ENCODE measurements at regions not wholly inside any gene's neighbourhood (a gene's known extent, or its start where the extent isn't known, plus 50 kb on each side); places are given as distances from the start of the nearest gene placed in this dataset.

- Mint-ChIP-seq H3K4me3 (no peak overlapping the region), H3K36me3 (ENCODE audit: low read depth) (no peaks in the 10 kb centered on the region), H3K27ac (no peak overlapping the region), H3K9me3 (no peaks in the 10 kb centered on the region), H3K27me3 (ENCODE audit: insufficient read depth) (peaks cover 14% of the 10 kb centered on the region), H3K4me1 (peaks cover 8% of the 10 kb centered on the region)
- H3K36me3 ChIP-seq (ENCODE audit: control insufficient read depth, insufficient read depth, low read length) = no peaks in the 10 kb centered on the region
- H3K4me1 ChIP-seq (ENCODE audit: control insufficient read depth, insufficient read depth, low read length) = peaks cover 4% of the 10 kb centered on the region
- DNase-seq = no peak
- no peaks in the 10 kb centered on the region for H3K27me3 ChIP-seq (ENCODE audit: control insufficient read depth, insufficient read depth, low read length, poor library complexity, severe bottlenecking)
- no peak overlapping the region for H3K27ac ChIP-seq (ENCODE audit: low read depth, low read length)
- no peaks in the 10 kb centered on the region for H3K9me3 ChIP-seq (ENCODE audit: control insufficient read depth, low read length)
- H3K9ac ChIP-seq (ENCODE audit: extremely low read depth, low read length, poor library complexity, severe bottlenecking) = no peak overlapping the region
- TF ChIP-seq CTCF (conservative IDR thresholded peaks at IDR 0.05) = no peak
- 90 to 96% methylated on average over 4 to 5 of the region's 5 CpGs for WGBS, 2 experiments (ENCODE audit: insufficient coverage in 1 of 2, insufficient read length in 1 of 2)
- no peak overlapping the region for H3K4me3 ChIP-seq (ENCODE audit: low read length)
Observed at GRCh38 chr2:136434251-136434715, 316.3 kb upstream of the CXCR4 start.

- Histone ChIP-seq H3K4me3 (ENCODE audit: low read length) (no peak overlapping the region), H3K27me3 (ENCODE audit: control insufficient read depth, insufficient read depth, low read length, poor library complexity, severe bottlenecking) (no peaks in the 10 kb centered on the region), H3K27ac (ENCODE audit: low read depth, low read length) (no peak overlapping the region), H3K9ac (ENCODE audit: extremely low read depth, low read length, poor library complexity, severe bottlenecking) (no peak overlapping the region), H3K4me1 (ENCODE audit: control insufficient read depth, insufficient read depth, low read length) (no peaks in the 10 kb centered on the region), H3K9me3 (ENCODE audit: control insufficient read depth, low read length) (no peaks in the 10 kb centered on the region), H3K36me3 (ENCODE audit: control insufficient read depth, insufficient read depth, low read length) (no peaks in the 10 kb centered on the region)
- no peak for DNase-seq
- Mint-ChIP-seq H3K4me1 (peaks cover 3% of the 10 kb centered on the region), H3K27me3 (ENCODE audit: insufficient read depth) (peaks cover 15% of the 10 kb centered on the region), H3K27ac (no peak overlapping the region), H3K4me3 (no peak overlapping the region), H3K9me3 (no peaks in the 10 kb centered on the region), H3K36me3 (ENCODE audit: low read depth) (no peaks in the 10 kb centered on the region)
- 90 to 95% methylated on average over 2 to 3 of the region's 3 CpGs for whole genome bisulfite sequencing, 2 experiments (ENCODE audit: insufficient coverage in 1 of 2, insufficient read length in 1 of 2)
- TF ChIP-seq CTCF (conservative IDR thresholded peaks at IDR 0.05) = no peak
Observed at GRCh38 chr2:136433261-136433660, 315.3 kb upstream of the CXCR4 start.

- peaks cover 4% of the 10 kb centered on the region for H3K4me1 Mint-ChIP-seq
- no peak for TF ChIP-seq CTCF (conservative IDR thresholded peaks at IDR 0.05)
- DNase-seq = no peak
- H3K27ac Mint-ChIP-seq = no peak overlapping the region
- H3K4me3 ChIP-seq (ENCODE audit: low read length) = no peak overlapping the region
- no peak overlapping the region for H3K9ac ChIP-seq (ENCODE audit: extremely low read depth, low read length, poor library complexity, severe bottlenecking)
- no peak overlapping the region for H3K27ac ChIP-seq (ENCODE audit: low read depth, low read length)
- peaks cover 78% of the 10 kb centered on the region for H3K27me3 Mint-ChIP-seq (ENCODE audit: insufficient read depth)
- H3K4me3 Mint-ChIP-seq = peak overlapping the region; percentile 51
- H3K36me3 ChIP-seq (ENCODE audit: control insufficient read depth, insufficient read depth, low read length) = no peaks in the 10 kb centered on the region
- H3K4me1 ChIP-seq (ENCODE audit: control insufficient read depth, insufficient read depth, low read length) = no peaks in the 10 kb centered on the region
- 58 to 75% methylated on average over 4 to 7 of the region's 7 CpGs for WGBS, 2 experiments (ENCODE audit: insufficient coverage in 1 of 2, insufficient read length in 1 of 2)
- peaks cover 72% of the 10 kb centered on the region for H3K27me3 ChIP-seq (ENCODE audit: control insufficient read depth, insufficient read depth, low read length, poor library complexity, severe bottlenecking)
- no peaks in the 10 kb centered on the region for H3K9me3 ChIP-seq (ENCODE audit: control insufficient read depth, low read length)
- H3K36me3 Mint-ChIP-seq (ENCODE audit: low read depth) = no peaks in the 10 kb centered on the region
- H3K9me3 Mint-ChIP-seq = no peaks in the 10 kb centered on the region
Observed at GRCh38 chr2:136424112-136424511, 306.2 kb upstream of the CXCR4 start.
